ENCODE measurements at regions not wholly inside any gene's neighbourhood (a gene's known extent, or its start where the extent isn't known, plus 50 kb on each side); places are given as distances from the start of the nearest gene placed in this dataset.

- peaks cover 1% of the 10 kb centered on the region for H3K27me3 Mint-ChIP-seq (ENCODE audit: low read depth)
- H3K27ac Mint-ChIP-seq, result no peak overlapping the region
- DNase-seq (ENCODE audit: low spot score in 2 of 2, unreplicated experiment in 2 of 2), result no peak
- no peaks in the 10 kb centered on the region for H3K4me1 Mint-ChIP-seq
- peaks cover 4% of the 10 kb centered on the region for H3K36me3 Mint-ChIP-seq
- TF ChIP-seq CTCF (IDR thresholded peaks at IDR 0.05; ENCODE audit: unreplicated experiment), result no peak
- peaks cover 29% of the 10 kb centered on the region for H3K9me3 Mint-ChIP-seq
- no peak overlapping the region for H3K4me3 Mint-ChIP-seq
Observed at GRCh38 chr18:70981400-70982140, 692.7 kb downstream of the SOCS6 start.

GRCh38 chr18:70973626-70974025, 684.8 kb downstream of the SOCS6 start:
- peak overlapping the region; percentile 10 for H3K27ac Mint-ChIP-seq
- no peak for DNase-seq (ENCODE audit: low spot score in 2 of 2, unreplicated experiment in 2 of 2)
- H3K4me3 Mint-ChIP-seq, result no peak overlapping the region
- peaks cover 16% of the 10 kb centered on the region for H3K9me3 Mint-ChIP-seq
- H3K36me3 Mint-ChIP-seq, result no peaks in the 10 kb centered on the region
- no peak for TF ChIP-seq CTCF (IDR thresholded peaks at IDR 0.05; ENCODE audit: unreplicated experiment)
- no peaks in the 10 kb centered on the region for H3K27me3 Mint-ChIP-seq (ENCODE audit: low read depth)
- H3K4me1 Mint-ChIP-seq, result peaks cover 6% of the 10 kb centered on the region

DNA sequence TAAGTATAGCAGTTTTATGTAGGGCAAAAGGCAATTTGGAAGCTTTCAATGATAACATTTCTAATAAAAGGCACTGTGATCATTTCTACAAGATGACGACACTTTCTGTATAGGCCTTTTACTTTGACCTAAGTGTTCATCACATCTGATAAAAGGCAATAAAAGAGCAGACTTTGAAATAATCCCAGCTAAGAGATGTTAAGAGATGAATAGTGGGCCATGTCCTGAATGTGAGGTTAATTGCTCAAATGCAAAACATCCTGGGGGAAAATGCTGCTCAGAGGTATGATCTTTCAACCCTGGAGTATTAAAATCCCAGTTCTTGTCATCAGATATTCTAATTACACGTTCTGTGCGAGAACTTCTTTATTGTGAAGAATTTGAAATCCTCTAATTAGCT, 677.6 kb downstream of the SOCS6 start:
- Mint-ChIP-seq H3K4me1 (no peaks in the 10 kb centered on the region), H3K27ac (no peak overlapping the region), H3K27me3 (ENCODE audit: low read depth) (peaks cover 4% of the 10 kb centered on the region), H3K36me3 (no peaks in the 10 kb centered on the region), H3K9me3 (peaks cover 5% of the 10 kb centered on the region), H3K4me3 (no peak overlapping the region)
- no peak for TF ChIP-seq CTCF (IDR thresholded peaks at IDR 0.05; ENCODE audit: unreplicated experiment)
- no peak for DNase-seq (ENCODE audit: low spot score in 2 of 2, unreplicated experiment in 2 of 2)

- Mint-ChIP-seq H3K27me3 (ENCODE audit: low read depth) (peaks cover 6% of the 10 kb centered on the region), H3K36me3 (no peaks in the 10 kb centered on the region), H3K4me3 (no peak overlapping the region), H3K4me1 (no peaks in the 10 kb centered on the region), H3K27ac (no peak overlapping the region), H3K9me3 (no peaks in the 10 kb centered on the region)
- no peak for DNase-seq (ENCODE audit: low spot score in 2 of 2, unreplicated experiment in 2 of 2)
- TF ChIP-seq CTCF (IDR thresholded peaks at IDR 0.05; ENCODE audit: unreplicated experiment), result no peak
Observed at GRCh38 chr18:70961939-70962338, 673.1 kb downstream of the SOCS6 start.

GRCh38 chr18:70956554-70956953, 667.7 kb downstream of the SOCS6 start:
- DNase-seq (ENCODE audit: low spot score in 2 of 2, unreplicated experiment in 2 of 2), result no peak
- no peaks in the 10 kb centered on the region for H3K4me1 Mint-ChIP-seq
- H3K27ac Mint-ChIP-seq, result no peak overlapping the region
- TF ChIP-seq CTCF (IDR thresholded peaks at IDR 0.05; ENCODE audit: unreplicated experiment), result no peak
- no peak overlapping the region for H3K4me3 Mint-ChIP-seq
- no peaks in the 10 kb centered on the region for H3K9me3 Mint-ChIP-seq
- no peaks in the 10 kb centered on the region for H3K36me3 Mint-ChIP-seq
- H3K27me3 Mint-ChIP-seq (ENCODE audit: low read depth), result peaks cover 10% of the 10 kb centered on the region
